Brain microvascular endothelial cell (primary cell): ENCODE measurements at regions not wholly inside any gene's neighbourhood (a gene's known extent, or its start where the extent isn't known, plus 50 kb on each side); places are given as distances from the start of the nearest gene placed in this dataset.

ENCODE experiments used
- DNase-seq: peaks from one replicate; pipeline ENCODE4 v3.0.0-alpha.2; 2020
- H3K27ac ChIP-seq: fragments of 250-450 bp; sonication (Bioruptor Pico); 2 replicates; pipeline ENCODE4 v1.5.1; 2020; ENCODE audit warnings: mild to moderate bottlenecking, moderate library complexity
- H3K27me3 ChIP-seq: fragments of 250-450 bp; sonication (Bioruptor Pico); replicated peaks from 2 replicates; pipeline ENCODE4 v1.5.1; 2020; ENCODE audit warnings: mild to moderate bottlenecking
- H3K36me3 ChIP-seq: fragments of 250-450 bp; sonication (Bioruptor Pico); replicated peaks from 2 replicates; pipeline ENCODE4 v1.5.1; 2020; ENCODE audit warnings: mild to moderate bottlenecking
- H3K4me3 ChIP-seq: 2 replicates; pipeline ENCODE4 v1.5.1; 2011; ENCODE audit warnings: low read depth, mild to moderate bottlenecking, control low read depth, low read length, moderate library complexity
- in situ Hi-C: cut with HindIII; loops from 2 replicates; pipeline ENCODE4 v1.10.0; 2017; ENCODE audit warnings: low sequenced_read_pairs, low pct_ligation_motif_present
- TF ChIP-seq, protein P1 (sequence below): IDR thresholded peaks from 2 replicates; pipeline ENCODE4 v1.5.1; 2011; ENCODE audit warnings: low read depth, mild to moderate bottlenecking, moderate library complexity, low read length, control low read depth, inconsistent platforms; ENCODE audit errors: missing control alignments

DNA sequence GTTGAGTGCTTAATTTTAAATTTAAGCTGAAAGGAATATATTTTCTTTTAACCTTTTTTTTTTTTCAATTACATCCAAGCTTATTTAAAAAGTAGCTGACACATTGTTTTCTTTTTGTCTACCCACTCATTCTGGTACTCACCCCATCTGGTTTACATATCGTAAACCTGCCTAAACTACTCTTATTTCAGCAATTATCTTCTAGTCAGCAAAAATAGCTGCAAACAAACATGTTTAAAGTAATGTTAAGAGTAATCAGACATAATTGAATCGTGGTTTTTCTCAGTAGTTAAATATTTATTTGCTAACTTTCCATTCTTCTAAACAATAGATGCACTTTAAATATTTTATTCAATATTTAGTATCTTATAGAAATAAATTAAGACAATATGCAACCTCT lies 492.7 kb upstream of the MGAT4C start:
- Histone ChIP-seq H3K27ac (no peak overlapping the region), H3K4me3 (no peak overlapping the region), H3K27me3 (no peaks in the 10 kb centered on the region), H3K36me3 (no peaks in the 10 kb centered on the region)
- TF ChIP-seq, protein P1, sequence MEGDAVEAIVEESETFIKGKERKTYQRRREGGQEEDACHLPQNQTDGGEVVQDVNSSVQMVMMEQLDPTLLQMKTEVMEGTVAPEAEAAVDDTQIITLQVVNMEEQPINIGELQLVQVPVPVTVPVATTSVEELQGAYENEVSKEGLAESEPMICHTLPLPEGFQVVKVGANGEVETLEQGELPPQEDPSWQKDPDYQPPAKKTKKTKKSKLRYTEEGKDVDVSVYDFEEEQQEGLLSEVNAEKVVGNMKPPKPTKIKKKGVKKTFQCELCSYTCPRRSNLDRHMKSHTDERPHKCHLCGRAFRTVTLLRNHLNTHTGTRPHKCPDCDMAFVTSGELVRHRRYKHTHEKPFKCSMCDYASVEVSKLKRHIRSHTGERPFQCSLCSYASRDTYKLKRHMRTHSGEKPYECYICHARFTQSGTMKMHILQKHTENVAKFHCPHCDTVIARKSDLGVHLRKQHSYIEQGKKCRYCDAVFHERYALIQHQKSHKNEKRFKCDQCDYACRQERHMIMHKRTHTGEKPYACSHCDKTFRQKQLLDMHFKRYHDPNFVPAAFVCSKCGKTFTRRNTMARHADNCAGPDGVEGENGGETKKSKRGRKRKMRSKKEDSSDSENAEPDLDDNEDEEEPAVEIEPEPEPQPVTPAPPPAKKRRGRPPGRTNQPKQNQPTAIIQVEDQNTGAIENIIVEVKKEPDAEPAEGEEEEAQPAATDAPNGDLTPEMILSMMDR = no peak
- in situ Hi-C loops = no loop called here
- no peak for DNase-seq

DNA sequence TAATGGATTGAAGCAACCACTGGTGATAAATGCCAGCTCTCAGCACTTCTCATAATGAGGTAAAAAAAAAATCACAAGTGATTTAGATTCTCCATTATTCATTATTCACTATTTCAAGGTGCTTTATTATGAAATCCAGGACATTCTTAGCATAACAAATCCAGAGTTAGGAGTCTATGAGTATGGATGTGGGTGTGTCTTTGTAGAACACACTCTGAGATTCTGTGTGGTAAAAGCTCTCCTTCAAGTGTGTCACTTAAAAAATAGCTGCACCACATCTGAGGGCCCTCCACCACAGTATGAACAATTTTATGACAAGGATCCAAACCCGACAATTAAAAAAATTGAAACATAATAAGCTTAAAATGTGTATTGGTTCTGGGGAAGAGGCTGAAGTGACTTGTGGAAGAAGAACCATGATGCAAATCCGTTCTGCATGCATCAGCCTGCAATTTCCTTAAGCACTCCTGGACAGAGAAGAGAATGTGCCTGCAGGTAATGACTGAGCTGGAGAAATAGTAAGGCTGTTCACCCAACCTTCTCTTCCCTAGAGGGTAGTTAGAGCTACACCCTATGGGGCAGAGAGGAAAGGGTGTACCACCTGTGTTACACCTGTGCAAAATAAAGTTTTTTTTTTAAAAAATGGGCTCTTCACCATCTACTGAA lies 488.5 kb upstream of the MGAT4C start:
- in situ Hi-C loops = no loop called here
- Histone ChIP-seq H3K27me3 (no peaks in the 10 kb centered on the region), H3K27ac (no peak overlapping the region), H3K4me3 (no peak overlapping the region), H3K36me3 (no peaks in the 10 kb centered on the region)
- TF ChIP-seq, protein P1 = no peak
- DNase-seq = no peak

DNA sequence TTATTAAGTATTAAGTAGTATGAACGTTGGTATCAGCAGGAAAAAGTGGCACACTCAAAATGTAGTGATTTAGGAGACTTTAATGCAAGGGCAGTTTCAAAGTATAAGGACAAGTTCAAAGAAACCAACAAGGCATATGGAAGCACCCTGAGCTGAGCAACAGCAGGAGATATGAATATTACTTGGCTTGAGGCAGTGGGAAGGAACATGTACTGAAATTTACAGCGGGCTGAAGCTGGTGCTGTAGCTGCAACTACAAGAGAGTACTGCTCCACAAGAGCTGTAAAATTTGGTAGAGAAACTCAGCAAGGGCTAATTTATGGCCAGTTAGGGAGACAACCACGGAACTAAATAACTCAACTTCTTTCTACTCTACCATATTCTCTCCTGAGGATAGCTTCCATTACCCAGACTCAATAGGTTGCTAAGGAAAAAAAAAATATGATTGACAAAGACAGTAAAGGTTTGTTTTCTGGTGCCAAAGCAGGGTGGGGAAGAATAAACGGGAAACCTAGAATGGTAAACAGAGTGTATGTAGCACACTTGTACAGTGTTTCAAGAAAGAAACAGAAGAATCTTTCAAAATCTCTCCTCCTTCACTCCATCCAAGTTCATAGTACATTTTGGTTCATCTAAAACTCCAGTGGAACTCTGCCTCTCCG lies 487.8 kb upstream of the MGAT4C start:
- TF ChIP-seq, protein P1 = no peak
- no peaks in the 10 kb centered on the region for H3K27me3 ChIP-seq
- H3K36me3 ChIP-seq = no peaks in the 10 kb centered on the region
- DNase-seq = no peak
- H3K27ac ChIP-seq = no peak overlapping the region
- in situ Hi-C loops = no loop called here
- no peak overlapping the region for H3K4me3 ChIP-seq

DNA sequence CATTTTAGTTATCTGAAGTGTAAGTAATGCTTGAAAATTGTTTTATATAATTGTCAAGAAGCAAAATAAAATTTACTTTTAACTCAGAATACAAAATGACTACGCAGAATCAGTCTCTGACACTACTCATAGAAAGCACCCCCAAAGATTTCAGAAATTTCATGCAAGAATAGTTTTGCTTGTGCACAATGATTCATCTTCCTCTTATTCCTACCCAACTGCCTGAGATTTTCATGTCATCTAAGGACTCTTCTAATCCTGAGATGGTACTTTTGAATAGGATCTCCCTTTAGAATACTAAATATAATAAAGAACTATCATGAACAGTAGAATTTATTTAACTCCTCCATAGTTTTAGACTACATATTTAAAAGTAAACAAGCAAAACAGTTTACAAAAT lies 485.3 kb upstream of the MGAT4C start:
- H3K4me3 ChIP-seq = no peak overlapping the region
- in situ Hi-C loops = no loop called here
- TF ChIP-seq, protein P1 = no peak
- H3K27me3 ChIP-seq = no peaks in the 10 kb centered on the region
- no peaks in the 10 kb centered on the region for H3K36me3 ChIP-seq
- H3K27ac ChIP-seq = no peak overlapping the region
- DNase-seq = no peak

DNA sequence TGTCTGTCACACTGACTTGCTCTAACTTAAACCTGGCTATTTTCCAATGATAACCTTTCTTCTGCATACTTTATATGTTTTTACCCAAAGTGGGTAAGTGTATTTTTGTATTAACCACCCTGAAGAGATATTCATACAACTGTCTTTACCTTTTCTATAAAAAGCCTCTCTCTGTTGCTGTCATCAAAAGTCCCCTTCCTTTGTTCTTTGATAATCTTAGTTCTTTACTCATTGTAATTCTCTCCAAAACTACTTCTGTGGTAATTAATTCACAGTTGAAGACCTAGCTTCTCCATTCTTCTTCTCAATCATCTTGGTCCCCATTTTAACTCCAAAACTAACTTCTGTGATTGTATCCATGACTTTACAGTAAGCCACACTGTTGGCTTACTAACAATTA lies 479.7 kb upstream of the MGAT4C start:
- H3K4me3 ChIP-seq = no peak overlapping the region
- TF ChIP-seq, protein P1 = no peak
- H3K27me3 ChIP-seq = no peaks in the 10 kb centered on the region
- no peak overlapping the region for H3K27ac ChIP-seq
- DNase-seq = no peak
- H3K36me3 ChIP-seq = no peaks in the 10 kb centered on the region
- in situ Hi-C loops = no loop called here

DNA sequence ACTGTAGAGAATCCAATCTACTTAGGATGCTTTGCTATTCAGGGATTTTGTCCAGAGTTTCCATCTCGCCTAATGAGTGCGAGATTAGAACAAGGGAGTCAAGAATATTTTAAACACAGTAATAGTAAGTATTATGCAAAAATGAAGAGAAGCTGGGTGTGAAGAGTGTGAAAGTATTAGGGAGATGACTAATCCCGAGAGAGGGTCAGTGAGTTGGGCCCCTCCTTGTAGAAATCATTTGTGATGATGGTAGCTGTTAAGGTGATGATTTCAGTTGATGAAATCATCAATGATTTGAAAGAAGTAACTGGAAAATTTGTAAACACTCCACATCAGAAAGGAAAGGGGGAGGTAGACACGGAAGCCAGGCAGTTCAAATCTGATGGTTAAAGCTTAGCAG lies 478.9 kb upstream of the MGAT4C start:
- DNase-seq = no peak
- no peak overlapping the region for H3K4me3 ChIP-seq
- no peaks in the 10 kb centered on the region for H3K27me3 ChIP-seq
- no peak overlapping the region for H3K27ac ChIP-seq
- H3K36me3 ChIP-seq = no peaks in the 10 kb centered on the region
- TF ChIP-seq, protein P1 = no peak
- in situ Hi-C loops = no loop called here
